Duodenal mucosa (tissue), 2 donors: ENCODE measurements at regions not wholly inside any gene's neighbourhood (a gene's known extent, or its start where the extent isn't known, plus 50 kb on each side); places are given as distances from the start of the nearest gene placed in this dataset.

Source experiments
- H3K27ac ChIP-seq: one replicate; pipeline ENCODE4 v1.7.0; 2013; ENCODE audit warnings: low read depth, low read length
- H3K27me3 ChIP-seq, 2 donors: one replicate each; pipeline ENCODE4 v1.7.0; 2013; ENCODE audit warnings: low read length in 2 of 2, control low read depth in 1 of 2; ENCODE audit not compliant: insufficient read depth in 2 of 2, control insufficient read depth in 1 of 2
- H3K36me3 ChIP-seq, 2 donors: one replicate each; pipeline ENCODE4 v1.7.0; 2013; ENCODE audit warnings: low read length in 2 of 2, control low read depth in 1 of 2; ENCODE audit not compliant: insufficient read depth in 2 of 2, control insufficient read depth in 1 of 2
- H3K4me1 ChIP-seq, 2 donors: one replicate each; pipeline ENCODE4 v1.7.0; 2013; ENCODE audit warnings: low read length in 2 of 2, control low read depth in 1 of 2; ENCODE audit not compliant: insufficient read depth in 2 of 2, control insufficient read depth in 1 of 2
- H3K4me3 ChIP-seq, 2 donors: one replicate each; pipeline ENCODE4 v1.7.0; 2013; ENCODE audit warnings: low read length in 2 of 2, low read depth in 1 of 2
- H3K9ac ChIP-seq, 2 donors: one replicate each; pipeline ENCODE4 v1.7.0; 2013; ENCODE audit warnings: low read length in 2 of 2, low read depth in 1 of 2
- H3K9me3 ChIP-seq, 2 donors: one replicate each; pipeline ENCODE4 v1.7.0; 2013; ENCODE audit warnings: low read length in 2 of 2, control low read depth in 1 of 2; ENCODE audit not compliant: control insufficient read depth in 1 of 2

DNA sequence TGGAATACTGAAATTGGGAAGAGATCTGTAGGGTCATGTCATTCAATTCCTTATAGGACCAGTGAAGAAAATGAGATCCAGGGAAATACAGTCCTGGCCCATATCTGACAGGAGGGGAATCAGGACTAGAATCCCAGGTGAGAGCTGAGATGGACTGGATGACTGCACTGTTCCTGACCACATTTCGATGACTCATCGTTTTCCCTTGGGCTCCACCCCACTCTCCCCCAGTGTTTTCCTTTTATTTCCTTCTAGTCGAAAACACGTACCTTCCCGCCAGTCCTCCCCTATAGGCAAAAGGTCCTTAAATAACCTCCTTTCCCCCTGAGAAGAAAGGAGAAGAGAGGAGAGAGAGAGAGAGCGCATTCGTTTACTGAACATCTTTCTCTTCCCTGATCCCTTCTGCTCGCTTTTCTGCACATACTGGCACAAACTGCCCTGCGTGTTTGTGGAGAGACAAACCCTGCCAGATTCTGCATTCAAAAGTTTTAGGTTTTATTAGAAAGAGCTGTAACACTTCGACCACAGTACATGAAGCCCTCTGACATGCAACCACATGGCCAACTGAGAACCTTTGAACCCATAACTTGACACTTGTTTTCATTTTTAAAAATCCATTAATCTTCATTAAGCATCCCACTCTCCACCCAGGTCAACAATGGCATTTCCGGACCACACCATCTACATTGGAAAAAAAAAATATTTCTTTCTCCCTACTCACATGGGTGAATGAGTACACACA lies 565.7 kb downstream of the METTL15 start:
- no peak overlapping the region for H3K4me3 ChIP-seq

DNA sequence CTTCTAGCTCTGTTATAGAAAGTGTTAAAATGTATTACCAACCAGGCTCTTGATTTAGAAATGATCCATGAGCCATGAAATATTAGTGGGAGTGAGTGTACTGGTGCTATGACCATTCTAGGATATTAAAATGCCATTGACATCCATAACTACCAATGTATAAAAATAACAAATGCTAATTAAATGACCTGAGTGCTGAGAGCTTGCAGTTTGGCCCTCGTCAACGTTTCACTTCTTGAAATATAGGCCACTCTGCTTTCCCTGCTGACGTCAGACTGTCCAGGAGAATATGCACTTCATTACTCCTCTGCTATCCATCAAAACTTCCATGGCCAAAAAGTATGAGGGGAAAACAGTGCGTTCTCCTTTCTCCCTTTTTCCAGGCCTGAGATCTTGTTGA lies 563.1 kb downstream of the METTL15 start:
- H3K4me3 ChIP-seq: no peak overlapping the region
- H3K4me1 ChIP-seq: no peaks in the 10 kb centered on the region
- no peak overlapping the region for H3K27ac ChIP-seq
- H3K9me3 ChIP-seq: no peaks in the 10 kb centered on the region
- H3K9ac ChIP-seq: no peak overlapping the region
- H3K36me3 ChIP-seq: no peaks in the 10 kb centered on the region
- H3K27me3 ChIP-seq: no peaks in the 10 kb centered on the region

More for the DNA sequence above, 565.7 kb downstream of the METTL15 start:
- Histone ChIP-seq H3K36me3 (no peaks in the 10 kb centered on the region), H3K4me1 (no peaks in the 10 kb centered on the region), H3K27ac (no peak overlapping the region), H3K9ac (no peak overlapping the region), H3K27me3 (no peaks in the 10 kb centered on the region), H3K9me3 (no peaks in the 10 kb centered on the region)

DNA sequence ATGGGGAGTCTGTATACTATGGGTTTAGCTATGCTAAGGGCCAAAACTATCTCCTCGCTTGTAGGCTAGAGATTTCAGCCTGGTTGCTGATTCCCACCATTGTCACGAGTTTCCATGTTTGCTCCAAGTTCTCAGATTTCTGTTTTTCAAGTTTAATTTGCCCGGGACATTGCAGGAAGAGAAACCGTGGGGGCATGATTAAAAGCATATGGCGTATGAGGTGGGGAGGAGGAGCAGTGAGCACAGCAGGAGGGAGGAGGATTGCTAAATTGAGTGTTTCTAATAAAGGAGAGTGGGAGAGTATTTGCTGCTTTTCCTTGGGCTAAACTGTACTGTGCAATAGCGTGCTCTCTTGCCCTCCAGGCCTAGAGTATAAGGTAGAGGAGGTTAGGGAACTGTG lies 558.4 kb downstream of the METTL15 start:
- Histone ChIP-seq H3K9ac (no peak overlapping the region), H3K27me3 (no peaks in the 10 kb centered on the region), H3K4me1 (no peaks in the 10 kb centered on the region), H3K9me3 (no peaks in the 10 kb centered on the region), H3K27ac (no peak overlapping the region), H3K36me3 (no peaks in the 10 kb centered on the region), H3K4me3 (no peak overlapping the region)

DNA sequence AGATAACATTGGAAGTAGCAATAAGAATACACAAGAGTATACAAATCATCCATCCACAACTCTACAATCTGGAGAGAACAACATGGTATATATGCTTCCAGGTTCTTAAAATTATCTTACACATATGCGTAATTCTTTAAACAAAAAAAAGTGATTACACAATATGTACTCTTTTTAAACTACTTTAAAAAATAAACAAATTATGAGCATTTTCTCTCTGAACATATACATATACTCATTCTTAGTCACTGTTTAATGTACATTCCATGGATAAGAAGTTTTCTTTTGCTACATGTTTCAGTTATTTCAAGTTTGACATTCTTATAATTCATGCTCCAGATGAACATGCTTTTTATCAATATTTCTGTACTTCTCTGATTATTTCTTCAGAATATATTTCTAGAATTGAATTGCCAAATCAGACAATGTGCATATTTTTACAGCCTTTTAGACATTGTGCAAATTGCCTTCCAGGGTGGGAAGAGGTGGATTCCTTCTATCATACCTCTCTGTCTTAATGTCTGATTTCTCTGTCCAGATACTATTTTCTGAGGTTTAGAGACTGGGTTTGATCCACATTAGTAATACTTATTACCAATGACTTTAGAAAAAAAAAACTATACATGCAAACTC lies 551.6 kb downstream of the METTL15 start:
- no peak overlapping the region for H3K27ac ChIP-seq
- H3K9me3 ChIP-seq: no peaks in the 10 kb centered on the region
- H3K36me3 ChIP-seq: no peaks in the 10 kb centered on the region
- no peaks in the 10 kb centered on the region for H3K4me1 ChIP-seq
- H3K9ac ChIP-seq: no peak overlapping the region
- no peak overlapping the region for H3K4me3 ChIP-seq
- H3K27me3 ChIP-seq: no peaks in the 10 kb centered on the region

DNA sequence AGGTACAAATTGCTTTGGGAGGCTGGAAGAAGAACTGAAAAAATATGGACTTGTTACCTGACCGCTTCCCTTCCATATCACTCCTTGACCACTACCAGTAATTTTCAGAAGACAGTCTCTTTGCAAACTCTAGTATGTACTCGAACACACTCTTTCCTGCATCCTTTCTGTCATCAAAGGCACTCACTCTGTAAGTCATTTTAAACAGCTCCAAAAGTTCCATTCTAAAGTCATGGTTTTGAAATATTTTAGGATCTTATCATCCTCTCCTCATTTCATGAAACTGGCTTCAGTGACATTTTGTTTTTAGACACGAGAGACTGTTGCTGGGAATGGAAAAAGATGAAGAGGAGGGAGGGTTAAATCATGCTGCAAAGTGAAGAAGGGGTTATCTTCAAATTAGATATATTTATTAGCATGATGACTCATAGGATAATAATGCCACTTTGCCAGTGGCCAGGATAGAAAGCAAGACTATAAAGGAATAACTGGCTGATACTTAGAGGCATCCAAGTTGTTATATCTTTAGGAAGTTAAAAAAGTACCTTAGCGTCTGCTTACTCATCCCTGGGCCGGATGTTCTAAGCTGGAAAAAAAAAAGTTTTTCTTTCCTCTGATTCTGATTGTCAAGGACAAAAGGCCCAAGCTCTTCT lies 549.3 kb downstream of the METTL15 start:
- Histone ChIP-seq H3K4me3 (no peak overlapping the region), H3K9me3 (no peaks in the 10 kb centered on the region), H3K9ac (no peak overlapping the region), H3K27me3 (no peaks in the 10 kb centered on the region), H3K36me3 (no peaks in the 10 kb centered on the region), H3K4me1 (no peaks in the 10 kb centered on the region), H3K27ac (no peak overlapping the region)

GRCh38 chr11:28654191-28654590 lies 546.0 kb downstream of the METTL15 start:
- Histone ChIP-seq H3K36me3 (no peaks in the 10 kb centered on the region), H3K9me3 (no peaks in the 10 kb centered on the region), H3K9ac (no peak overlapping the region), H3K27ac (no peak overlapping the region), H3K4me1 (no peaks in the 10 kb centered on the region), H3K27me3 (no peaks in the 10 kb centered on the region), H3K4me3 (no peak overlapping the region)

GRCh38 chr11:28649922-28650321 lies 541.7 kb downstream of the METTL15 start:
- no peaks in the 10 kb centered on the region for H3K36me3 ChIP-seq
- no peak overlapping the region for H3K27ac ChIP-seq
- H3K4me1 ChIP-seq: no peaks in the 10 kb centered on the region
- no peaks in the 10 kb centered on the region for H3K27me3 ChIP-seq
- H3K9ac ChIP-seq: no peak overlapping the region
- H3K4me3 ChIP-seq: no peak overlapping the region
- no peaks in the 10 kb centered on the region for H3K9me3 ChIP-seq

GRCh38 chr11:28636566-28636965 lies 528.4 kb downstream of the METTL15 start:
- no peaks in the 10 kb centered on the region for H3K36me3 ChIP-seq
- H3K27me3 ChIP-seq: no peaks in the 10 kb centered on the region
- H3K27ac ChIP-seq: no peak overlapping the region
- no peaks in the 10 kb centered on the region for H3K4me1 ChIP-seq
- no peak overlapping the region for H3K9ac ChIP-seq
- H3K9me3 ChIP-seq: no peaks in the 10 kb centered on the region
- no peak overlapping the region for H3K4me3 ChIP-seq

GRCh38 chr11:28636033-28636432 lies 527.8 kb downstream of the METTL15 start:
- Histone ChIP-seq H3K36me3 (no peaks in the 10 kb centered on the region), H3K27me3 (no peaks in the 10 kb centered on the region), H3K9ac (no peak overlapping the region), H3K4me3 (no peak overlapping the region), H3K9me3 (no peaks in the 10 kb centered on the region), H3K27ac (no peak overlapping the region), H3K4me1 (no peaks in the 10 kb centered on the region)

GRCh38 chr11:28632338-28632737 lies 524.1 kb downstream of the METTL15 start:
- no peak overlapping the region for H3K9ac ChIP-seq
- H3K9me3 ChIP-seq: no peaks in the 10 kb centered on the region
- no peak overlapping the region for H3K27ac ChIP-seq
- no peaks in the 10 kb centered on the region for H3K36me3 ChIP-seq
- no peaks in the 10 kb centered on the region for H3K27me3 ChIP-seq
- no peaks in the 10 kb centered on the region for H3K4me1 ChIP-seq
- no peak overlapping the region for H3K4me3 ChIP-seq
